ENCODE measurements at regions not wholly inside any gene's neighbourhood (a gene's known extent, or its start where the extent isn't known, plus 50 kb on each side); places are given as distances from the start of the nearest gene placed in this dataset.
A peak's percentile ranks its signal among the peaks of the same experiment; 100 is the strongest.
"Not testable (repeated sequence)": the region's sequence is repeated elsewhere in the genome, so short reads cannot be mapped to it uniquely, and the experiment has no call there.

GRCh38 chr5:34180940-34181614 lies 138.1 kb upstream of the C1QTNF3 start:
- H3K4me1 Mint-ChIP-seq, H3K9me3 Mint-ChIP-seq, DNase-seq, H3K27ac Mint-ChIP-seq, CTCF ChIA-PET, H3K36me3 Mint-ChIP-seq, H3K27me3 Mint-ChIP-seq, H3K4me3 Mint-ChIP-seq: not testable (repeated sequence)

- H3K9me3 Mint-ChIP-seq, H3K27ac Mint-ChIP-seq, DNase-seq, H3K4me1 Mint-ChIP-seq, H3K4me3 Mint-ChIP-seq, CTCF ChIA-PET, H3K36me3 Mint-ChIP-seq, H3K27me3 Mint-ChIP-seq: not testable (repeated sequence)
Measured at GRCh38 chr5:34185005-34185404, 142.0 kb upstream of the C1QTNF3 start.

- H3K27ac Mint-ChIP-seq, H3K4me1 Mint-ChIP-seq, H3K4me3 Mint-ChIP-seq, H3K36me3 Mint-ChIP-seq, H3K27me3 Mint-ChIP-seq, CTCF ChIA-PET, H3K9me3 Mint-ChIP-seq, DNase-seq: not testable (repeated sequence)
Measured at GRCh38 chr5:34185572-34185971, 142.6 kb upstream of the C1QTNF3 start.

GRCh38 chr5:34186108-34186507 lies 143.1 kb upstream of the C1QTNF3 start:
- DNase-seq, CTCF ChIA-PET, H3K4me1 Mint-ChIP-seq, H3K9me3 Mint-ChIP-seq, H3K27me3 Mint-ChIP-seq, H3K4me3 Mint-ChIP-seq, H3K36me3 Mint-ChIP-seq, H3K27ac Mint-ChIP-seq: not testable (repeated sequence)

GRCh38 chr5:34186865-34187264 lies 143.9 kb upstream of the C1QTNF3 start:
- not testable (repeated sequence) for H3K27ac Mint-ChIP-seq, H3K27me3 Mint-ChIP-seq

GRCh38 chr5:34187441-34187840 lies 144.4 kb upstream of the C1QTNF3 start:
- H3K9me3 Mint-ChIP-seq, H3K36me3 Mint-ChIP-seq, H3K4me1 Mint-ChIP-seq, H3K27me3 Mint-ChIP-seq, CTCF ChIA-PET, DNase-seq, H3K27ac Mint-ChIP-seq, H3K4me3 Mint-ChIP-seq: not testable (repeated sequence)

More at GRCh38 chr5:34186865-34187264, 143.9 kb upstream of the C1QTNF3 start:
- H3K9me3 Mint-ChIP-seq, CTCF ChIA-PET, H3K4me1 Mint-ChIP-seq, H3K36me3 Mint-ChIP-seq, H3K4me3 Mint-ChIP-seq: not testable (repeated sequence)
- DNase-seq, result peak; percentile 19

GRCh38 chr5:34188001-34188822 lies 145.2 kb upstream of the C1QTNF3 start:
- H3K27ac Mint-ChIP-seq, result peak overlapping the region; percentile 8

GRCh38 chr5:34189246-34189645 lies 146.2 kb upstream of the C1QTNF3 start:
- H3K9me3 Mint-ChIP-seq, H3K27me3 Mint-ChIP-seq, H3K27ac Mint-ChIP-seq, CTCF ChIA-PET, H3K36me3 Mint-ChIP-seq, H3K4me1 Mint-ChIP-seq, H3K4me3 Mint-ChIP-seq: not testable (repeated sequence)
- DNase-seq, result peak; percentile 20

More at GRCh38 chr5:34188001-34188822, 145.2 kb upstream of the C1QTNF3 start:
- CTCF ChIA-PET, H3K4me3 Mint-ChIP-seq, H3K36me3 Mint-ChIP-seq, H3K4me1 Mint-ChIP-seq, H3K9me3 Mint-ChIP-seq, H3K27me3 Mint-ChIP-seq: not testable (repeated sequence)
- peak; percentile 62 for DNase-seq

GRCh38 chr5:34189752-34190411 lies 146.9 kb upstream of the C1QTNF3 start:
- H3K27ac Mint-ChIP-seq, H3K36me3 Mint-ChIP-seq, H3K4me1 Mint-ChIP-seq, H3K9me3 Mint-ChIP-seq, H3K4me3 Mint-ChIP-seq, H3K27me3 Mint-ChIP-seq, CTCF ChIA-PET: not testable (repeated sequence)
- peak; percentile 19 for DNase-seq

GRCh38 chr5:34190466-34190865 lies 147.5 kb upstream of the C1QTNF3 start:
- H3K9me3 Mint-ChIP-seq, H3K4me1 Mint-ChIP-seq, H3K27me3 Mint-ChIP-seq, H3K27ac Mint-ChIP-seq, H3K36me3 Mint-ChIP-seq, CTCF ChIA-PET, H3K4me3 Mint-ChIP-seq: not testable (repeated sequence)
- DNase-seq, result peak; percentile 27

GRCh38 chr5:34191279-34191744 lies 148.3 kb upstream of the C1QTNF3 start:
- H3K9me3 Mint-ChIP-seq, H3K4me1 Mint-ChIP-seq, H3K27me3 Mint-ChIP-seq, H3K36me3 Mint-ChIP-seq, CTCF ChIA-PET, H3K4me3 Mint-ChIP-seq, H3K27ac Mint-ChIP-seq: not testable (repeated sequence)
- DNase-seq, result peak; percentile 20

- CTCF ChIA-PET, H3K9me3 Mint-ChIP-seq, H3K27me3 Mint-ChIP-seq, H3K36me3 Mint-ChIP-seq, H3K4me1 Mint-ChIP-seq, H3K4me3 Mint-ChIP-seq: not testable (repeated sequence)
- H3K27ac Mint-ChIP-seq, result peak overlapping the region; percentile 13
- peak; percentile 20 for DNase-seq
Measured at GRCh38 chr5:34192064-34192922, 149.3 kb upstream of the C1QTNF3 start.

GRCh38 chr5:34192923-34193262 lies 149.9 kb upstream of the C1QTNF3 start:
- not testable (repeated sequence) for H3K27ac Mint-ChIP-seq

GRCh38 chr5:34193297-34193696 lies 150.3 kb upstream of the C1QTNF3 start:
- H3K27me3 Mint-ChIP-seq, H3K27ac Mint-ChIP-seq, CTCF ChIA-PET, H3K36me3 Mint-ChIP-seq, H3K9me3 Mint-ChIP-seq, H3K4me3 Mint-ChIP-seq, H3K4me1 Mint-ChIP-seq: not testable (repeated sequence)
- DNase-seq, result peak; percentile 19

More at GRCh38 chr5:34192923-34193262, 149.9 kb upstream of the C1QTNF3 start:
- CTCF ChIA-PET, DNase-seq, H3K27me3 Mint-ChIP-seq, H3K4me3 Mint-ChIP-seq, H3K9me3 Mint-ChIP-seq, H3K4me1 Mint-ChIP-seq, H3K36me3 Mint-ChIP-seq: not testable (repeated sequence)
